Activated naive CD8-positive, alpha-beta T cell treated with anti-CD3 and anti-CD28 coated beads for 36 hours (primary cell): ENCODE measurements at regions not wholly inside any gene's neighbourhood (a gene's known extent, or its start where the extent isn't known, plus 50 kb on each side); places are given as distances from the start of the nearest gene placed in this dataset.
A peak's percentile ranks its signal among the peaks of the same experiment; 100 is the strongest.

Experiments
- DNase-seq: peaks from one replicate; pipeline ENCODE4 v3.0.0; 2021
- H3K27ac Mint-ChIP-seq: one replicate; pipeline ENCODE4 v1.8.0; 2022; ENCODE audit warnings: mild to moderate bottlenecking, moderate library complexity, mixed read lengths
- H3K27me3 Mint-ChIP-seq: one replicate; pipeline ENCODE4 v1.8.0; 2022; ENCODE audit warnings: mild to moderate bottlenecking, mixed read lengths
- H3K36me3 Mint-ChIP-seq: one replicate; pipeline ENCODE4 v1.8.0; 2021; ENCODE audit warnings: mild to moderate bottlenecking, mixed read lengths
- H3K4me1 Mint-ChIP-seq: one replicate; pipeline ENCODE4 v1.8.0; 2021; ENCODE audit warnings: mixed read lengths
- H3K4me3 Mint-ChIP-seq: one replicate; pipeline ENCODE4 v1.8.0; 2022; ENCODE audit warnings: mild to moderate bottlenecking, moderate library complexity, mixed read lengths
- H3K9me3 Mint-ChIP-seq: one replicate; pipeline ENCODE4 v1.8.0; 2022; ENCODE audit warnings: mixed read lengths

GRCh38 chr22:45061332-45061731 lies 51.5 kb upstream of the PHF21B start:
- Mint-ChIP-seq H3K36me3 (no peaks in the 10 kb centered on the region), H3K27ac (no peak overlapping the region), H3K4me1 (peaks cover 25% of the 10 kb centered on the region), H3K9me3 (no peaks in the 10 kb centered on the region), H3K4me3 (no peak overlapping the region), H3K27me3 (peaks cover 11% of the 10 kb centered on the region)
- no peak for DNase-seq

GRCh38 chr22:45064313-45065278 lies 54.8 kb upstream of the PHF21B start:
- Mint-ChIP-seq H3K4me3 (no peak overlapping the region), H3K36me3 (no peaks in the 10 kb centered on the region), H3K27me3 (peaks cover 11% of the 10 kb centered on the region), H3K4me1 (peaks cover 14% of the 10 kb centered on the region), H3K9me3 (peaks cover 10% of the 10 kb centered on the region), H3K27ac (peak overlapping the region; percentile 72)
- peak; percentile 74 for DNase-seq

- Mint-ChIP-seq H3K9me3 (peaks cover 10% of the 10 kb centered on the region), H3K36me3 (no peaks in the 10 kb centered on the region), H3K4me1 (peaks cover 20% of the 10 kb centered on the region), H3K27me3 (peaks cover 12% of the 10 kb centered on the region), H3K4me3 (no peak overlapping the region), H3K27ac (no peak overlapping the region)
- no peak for DNase-seq
Measured at GRCh38 chr22:45065726-45066125, 55.9 kb upstream of the PHF21B start.

DNA sequence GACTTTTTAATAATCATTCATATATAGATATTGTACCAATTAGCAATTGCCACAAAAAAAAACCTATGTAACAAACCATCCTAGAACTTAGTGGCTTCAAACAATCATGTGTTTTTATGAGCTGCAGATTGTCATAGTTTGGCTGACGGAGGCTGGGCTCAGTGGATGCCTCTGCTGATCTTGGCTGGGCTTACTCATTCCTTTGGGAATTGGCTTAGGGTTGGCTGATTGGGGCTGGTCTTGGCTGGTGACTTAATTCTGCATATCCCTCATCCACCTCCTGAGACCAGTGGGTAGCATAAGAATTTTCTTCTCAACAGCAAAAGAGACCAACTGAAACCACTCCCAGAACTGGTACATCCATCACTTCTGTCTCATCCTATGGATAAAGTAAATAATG lies 57.9 kb upstream of the PHF21B start:
- Mint-ChIP-seq H3K36me3 (no peaks in the 10 kb centered on the region), H3K27ac (no peak overlapping the region), H3K4me3 (no peak overlapping the region), H3K27me3 (peaks cover 27% of the 10 kb centered on the region), H3K4me1 (peaks cover 24% of the 10 kb centered on the region), H3K9me3 (peaks cover 10% of the 10 kb centered on the region)
- no peak for DNase-seq

DNA sequence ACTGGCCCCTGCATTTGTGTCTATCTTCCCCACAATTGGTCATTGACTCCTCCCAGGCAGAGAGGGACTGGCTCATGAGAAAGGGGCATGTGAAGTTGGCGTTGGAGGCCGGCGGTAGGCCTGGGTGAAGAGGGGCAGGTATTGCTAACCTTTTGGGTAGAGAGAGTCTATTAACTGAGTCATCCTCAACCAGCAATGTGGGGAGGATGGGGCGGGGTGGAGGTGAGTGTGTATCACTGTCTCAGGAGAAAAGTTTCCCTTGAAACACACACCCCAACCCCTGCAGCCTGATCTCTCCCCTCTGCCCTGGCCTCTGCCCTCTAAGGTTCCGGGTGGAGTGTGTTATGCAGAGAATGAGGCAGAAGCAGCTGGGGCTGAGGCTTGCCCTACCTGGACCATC lies 60.1 kb upstream of the PHF21B start:
- peaks cover 27% of the 10 kb centered on the region for H3K27me3 Mint-ChIP-seq
- H3K36me3 Mint-ChIP-seq: no peaks in the 10 kb centered on the region
- H3K4me3 Mint-ChIP-seq: no peak overlapping the region

DNA sequence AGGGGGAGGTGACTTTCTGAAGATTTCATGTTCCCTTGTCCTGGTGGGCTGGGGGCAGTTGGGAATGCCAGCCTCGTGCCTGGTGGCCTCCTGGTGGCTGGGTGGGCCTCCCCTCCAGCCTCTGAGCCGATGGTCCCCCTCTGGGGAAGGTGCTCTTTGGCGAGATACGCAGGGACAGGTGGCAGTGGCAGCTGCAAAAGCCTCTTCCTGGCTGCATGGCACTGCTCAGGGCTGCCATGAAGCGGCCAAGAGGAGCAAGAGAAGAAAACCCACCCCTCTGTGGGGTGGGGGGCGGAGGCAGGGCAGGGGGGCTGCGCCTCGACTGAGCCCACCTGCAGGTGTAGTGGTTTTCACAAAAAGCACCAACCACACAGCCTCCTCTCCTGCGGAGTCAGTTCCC lies 61.8 kb upstream of the PHF21B start:
- Mint-ChIP-seq H3K27ac (no peak overlapping the region), H3K4me1 (peaks cover 10% of the 10 kb centered on the region), H3K4me3 (no peak overlapping the region), H3K9me3 (peaks cover 10% of the 10 kb centered on the region), H3K36me3 (no peaks in the 10 kb centered on the region), H3K27me3 (peaks cover 29% of the 10 kb centered on the region)
- no peak for DNase-seq

More for the DNA sequence above, 60.1 kb upstream of the PHF21B start:
- no peak for DNase-seq
- no peak overlapping the region for H3K27ac Mint-ChIP-seq
- peaks cover 10% of the 10 kb centered on the region for H3K9me3 Mint-ChIP-seq
- peaks cover 13% of the 10 kb centered on the region for H3K4me1 Mint-ChIP-seq

GRCh38 chr22:45072322-45072903 lies 62.6 kb upstream of the PHF21B start:
- DNase-seq: no peak

DNA sequence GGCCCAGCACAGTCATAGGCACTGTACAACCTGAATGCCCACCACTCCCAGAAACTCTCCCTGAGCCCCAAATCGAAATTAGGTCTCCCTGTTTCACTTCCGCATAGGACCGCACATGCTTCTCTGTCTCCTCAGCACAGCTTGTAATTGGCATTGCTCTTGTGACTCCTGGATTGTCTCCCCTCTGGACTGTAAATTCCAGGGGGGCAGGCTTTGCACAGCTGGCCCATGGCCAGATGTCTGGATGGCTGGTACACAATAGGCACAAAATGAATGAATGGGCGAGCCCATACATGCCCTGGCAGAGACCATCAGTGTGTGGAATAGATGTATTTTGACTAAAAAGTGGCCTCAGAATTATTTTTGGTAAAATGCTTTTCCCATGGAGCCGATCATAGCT lies 63.3 kb upstream of the PHF21B start:
- Mint-ChIP-seq H3K4me3 (no peak overlapping the region), H3K27ac (no peak overlapping the region), H3K4me1 (peaks cover 10% of the 10 kb centered on the region), H3K9me3 (peaks cover 6% of the 10 kb centered on the region), H3K27me3 (peaks cover 35% of the 10 kb centered on the region), H3K36me3 (no peaks in the 10 kb centered on the region)
- DNase-seq: no peak

More at GRCh38 chr22:45072322-45072903, 62.6 kb upstream of the PHF21B start:
- Mint-ChIP-seq H3K27me3 (peaks cover 32% of the 10 kb centered on the region), H3K9me3 (peaks cover 10% of the 10 kb centered on the region), H3K4me3 (no peak overlapping the region), H3K27ac (no peak overlapping the region), H3K4me1 (peaks cover 10% of the 10 kb centered on the region), H3K36me3 (no peaks in the 10 kb centered on the region)

DNA sequence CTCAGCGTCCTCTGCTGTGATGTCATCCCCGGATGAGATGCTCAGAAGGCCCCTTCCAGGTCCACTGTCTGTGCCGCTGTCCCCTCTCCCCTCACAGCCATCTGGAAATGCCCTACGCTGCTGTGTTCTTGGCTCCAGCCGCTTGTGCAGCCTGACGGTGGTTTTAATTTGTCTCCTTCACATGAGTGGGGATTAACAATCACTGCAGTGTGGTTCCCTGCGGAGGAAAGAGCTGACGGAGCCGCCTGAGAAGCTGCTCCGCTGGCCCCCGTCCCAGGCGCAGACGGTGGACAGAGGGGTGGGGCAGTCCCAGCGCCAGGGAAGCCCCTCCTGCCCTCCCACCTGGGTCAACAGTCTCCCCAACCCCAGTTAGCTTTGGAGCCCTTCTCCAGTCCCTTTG lies 67.5 kb upstream of the PHF21B start:
- no peak overlapping the region for H3K27ac Mint-ChIP-seq
- H3K4me3 Mint-ChIP-seq: no peak overlapping the region
- no peaks in the 10 kb centered on the region for H3K36me3 Mint-ChIP-seq
- peaks cover 40% of the 10 kb centered on the region for H3K27me3 Mint-ChIP-seq
- no peaks in the 10 kb centered on the region for H3K9me3 Mint-ChIP-seq
- H3K4me1 Mint-ChIP-seq: peaks cover under 1% of the 10 kb centered on the region
- DNase-seq: no peak

DNA sequence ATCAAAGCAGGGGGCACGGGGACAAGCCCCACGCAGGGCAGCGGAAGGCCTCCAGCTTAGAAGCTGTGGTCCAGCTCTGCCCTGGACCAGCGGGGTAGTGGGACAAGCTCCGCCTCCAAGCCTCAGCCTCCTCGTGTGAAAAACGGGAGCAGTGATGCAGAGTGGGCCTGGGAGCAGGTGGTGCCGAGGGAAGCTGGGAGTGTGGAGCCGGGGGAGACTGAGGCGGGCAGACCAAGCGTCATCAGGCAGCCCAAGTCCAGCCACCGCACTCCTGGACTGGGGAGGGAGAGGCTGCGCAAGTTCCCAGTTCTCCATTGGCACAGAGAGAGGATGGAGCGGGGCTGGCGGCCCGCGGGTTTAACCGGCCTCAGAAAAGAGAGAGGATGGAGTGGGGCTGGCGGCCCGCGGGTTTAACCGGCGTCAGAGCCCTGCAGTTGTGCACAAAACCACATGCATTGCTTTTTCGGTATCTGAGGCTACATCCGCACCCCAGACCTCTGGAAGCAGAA lies 68.1 kb upstream of the PHF21B start:
- peaks cover 41% of the 10 kb centered on the region for H3K27me3 Mint-ChIP-seq
- DNase-seq: no peak
- H3K9me3 Mint-ChIP-seq: no peaks in the 10 kb centered on the region
- no peak overlapping the region for H3K4me3 Mint-ChIP-seq
- no peaks in the 10 kb centered on the region for H3K4me1 Mint-ChIP-seq
- no peak overlapping the region for H3K27ac Mint-ChIP-seq
- no peaks in the 10 kb centered on the region for H3K36me3 Mint-ChIP-seq

- no peaks in the 10 kb centered on the region for H3K36me3 Mint-ChIP-seq
Measured at GRCh38 chr22:45082795-45083194, 73.0 kb upstream of the PHF21B start.

GRCh38 chr22:45083659-45084305 lies 74.0 kb upstream of the PHF21B start:
- Mint-ChIP-seq H3K27me3 (peaks cover 22% of the 10 kb centered on the region), H3K9me3 (no peaks in the 10 kb centered on the region), H3K4me3 (no peak overlapping the region), H3K36me3 (no peaks in the 10 kb centered on the region), H3K27ac (no peak overlapping the region), H3K4me1 (peaks cover 5% of the 10 kb centered on the region)
- no peak for DNase-seq

More at GRCh38 chr22:45082795-45083194, 73.0 kb upstream of the PHF21B start:
- Mint-ChIP-seq H3K9me3 (no peaks in the 10 kb centered on the region), H3K27me3 (peaks cover 28% of the 10 kb centered on the region), H3K4me3 (no peak overlapping the region), H3K4me1 (peaks cover 5% of the 10 kb centered on the region), H3K27ac (no peak overlapping the region)
- DNase-seq: no peak

DNA sequence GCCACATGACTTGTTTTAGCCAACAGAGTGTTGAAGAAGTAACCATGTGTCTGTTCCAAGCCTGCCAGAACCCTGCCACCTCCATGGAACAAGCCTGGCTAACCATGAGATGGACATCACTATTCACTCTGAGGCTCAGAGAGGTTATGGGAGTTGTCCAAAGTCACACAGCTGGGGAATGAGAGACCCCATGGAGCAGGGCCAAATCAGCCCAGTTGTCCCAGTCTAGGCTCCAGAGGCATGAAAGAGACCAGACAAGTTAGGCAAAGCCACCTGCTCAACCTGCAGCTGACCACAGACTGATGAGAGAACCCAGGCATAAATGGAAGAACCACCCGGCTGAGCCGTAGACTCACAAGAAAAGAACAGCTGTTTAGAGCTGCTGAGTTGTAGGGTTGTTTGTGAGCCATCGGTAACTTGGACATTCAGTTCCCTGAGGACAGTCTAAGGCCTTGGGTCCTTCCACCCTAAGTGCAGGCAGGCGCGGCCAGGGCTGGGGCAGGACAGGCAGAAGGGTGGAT lies 74.7 kb upstream of the PHF21B start:
- no peaks in the 10 kb centered on the region for H3K9me3 Mint-ChIP-seq
- H3K4me3 Mint-ChIP-seq: no peak overlapping the region
- no peaks in the 10 kb centered on the region for H3K36me3 Mint-ChIP-seq
- peaks cover 5% of the 10 kb centered on the region for H3K4me1 Mint-ChIP-seq
- no peak for DNase-seq
- H3K27ac Mint-ChIP-seq: no peak overlapping the region
- peaks cover 20% of the 10 kb centered on the region for H3K27me3 Mint-ChIP-seq

DNA sequence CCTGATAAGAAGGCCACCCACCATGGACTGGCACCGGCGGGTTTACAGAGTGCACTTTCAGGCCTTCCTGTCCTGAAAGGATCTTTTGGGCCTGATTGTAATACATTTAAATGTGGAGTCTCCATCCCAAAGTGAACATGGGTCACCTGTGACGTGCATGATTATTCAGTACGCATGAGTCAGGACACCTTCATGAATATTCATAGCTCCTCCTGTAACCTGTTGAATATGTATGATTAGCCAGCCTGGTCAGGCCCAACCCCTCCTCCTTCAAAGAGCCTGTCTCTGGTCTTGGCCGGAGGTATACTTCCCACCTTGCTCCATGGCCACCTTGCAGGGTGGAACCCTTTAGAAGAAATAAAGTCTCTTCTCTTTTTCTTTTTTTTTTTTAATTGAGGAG lies 75.9 kb upstream of the NUP50 start:
- Mint-ChIP-seq H3K36me3 (no peaks in the 10 kb centered on the region), H3K4me3 (no peak overlapping the region), H3K4me1 (peaks cover 5% of the 10 kb centered on the region), H3K27me3 (peaks cover 8% of the 10 kb centered on the region), H3K9me3 (no peaks in the 10 kb centered on the region), H3K27ac (no peak overlapping the region)
- DNase-seq: no peak

DNA sequence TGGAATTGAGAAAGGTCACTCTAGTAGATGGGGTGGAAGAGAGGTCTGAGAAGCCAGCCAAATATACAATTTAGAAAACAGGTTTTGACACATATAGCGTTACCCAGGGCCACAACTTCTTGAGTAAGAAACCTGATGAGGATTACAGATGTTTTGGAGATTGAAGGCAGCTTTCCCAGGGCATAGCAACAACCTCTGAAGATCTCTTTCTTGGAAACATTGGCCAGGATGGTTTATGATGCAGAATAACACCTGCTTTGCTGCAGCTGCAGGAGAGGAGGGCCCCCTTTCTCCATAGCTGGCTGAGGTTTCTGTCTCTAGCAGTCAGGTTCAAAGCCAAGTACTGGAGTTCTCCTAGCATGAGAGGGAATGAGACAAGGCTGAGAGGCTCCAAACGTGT lies 75.1 kb upstream of the NUP50 start:
- Mint-ChIP-seq H3K9me3 (no peaks in the 10 kb centered on the region), H3K4me3 (no peak overlapping the region), H3K27me3 (peaks cover 4% of the 10 kb centered on the region), H3K36me3 (no peaks in the 10 kb centered on the region), H3K4me1 (peaks cover 5% of the 10 kb centered on the region), H3K27ac (no peak overlapping the region)
- no peak for DNase-seq
